ENCODE measurements at regions not wholly inside any gene's neighbourhood (a gene's known extent, or its start where the extent isn't known, plus 50 kb on each side); places are given as distances from the start of the nearest gene placed in this dataset.
"Not testable (repeated sequence)": the region's sequence is repeated elsewhere in the genome, so short reads cannot be mapped to it uniquely, and the experiment has no call there.

- intact Hi-C loops (cut with micrococcal nuclease): no loop called here
These were observed 58.6 kb upstream of the CNTNAP2 start for GRCh38 chr7:146057958-146058357.

- intact Hi-C loops (cut with micrococcal nuclease): no loop called here
These were observed 61.7 kb upstream of the CNTNAP2 start for GRCh38 chr7:146054909-146055308.

- intact Hi-C loops (cut with micrococcal nuclease): no loop called here
These were observed 63.1 kb upstream of the CNTNAP2 start for GRCh38 chr7:146053492-146053891.

- intact Hi-C loops (cut with micrococcal nuclease): not testable (repeated sequence)
These were observed 73.3 kb upstream of the CNTNAP2 start for GRCh38 chr7:146043310-146043709.

- intact Hi-C loops (cut with micrococcal nuclease): no loop called here
These were observed 88.3 kb upstream of the CNTNAP2 start for GRCh38 chr7:146028251-146028750.

GRCh38 chr7:146027243-146027642 lies 89.4 kb upstream of the CNTNAP2 start:
- intact Hi-C loops (cut with micrococcal nuclease): no loop called here

- intact Hi-C loops (cut with micrococcal nuclease): no loop called here
These were observed 93.8 kb upstream of the CNTNAP2 start for GRCh38 chr7:146022776-146023175.

- intact Hi-C loops (cut with micrococcal nuclease): not testable (repeated sequence)
These were observed 97.3 kb upstream of the CNTNAP2 start for GRCh38 chr7:146019041-146020004.

GRCh38 chr7:146017366-146017765 lies 99.2 kb upstream of the CNTNAP2 start:
- intact Hi-C loops (cut with micrococcal nuclease): not testable (repeated sequence)

GRCh38 chr7:146014154-146014553 lies 102.4 kb upstream of the CNTNAP2 start:
- intact Hi-C loops (cut with micrococcal nuclease): not testable (repeated sequence)

GRCh38 chr7:146008293-146008692 lies 108.3 kb upstream of the CNTNAP2 start:
- intact Hi-C loops (cut with micrococcal nuclease): no loop called here

- intact Hi-C loops (cut with micrococcal nuclease): no loop called here
These were observed 111.8 kb upstream of the CNTNAP2 start for GRCh38 chr7:146004805-146005204.

- intact Hi-C loops (cut with micrococcal nuclease): no loop called here
These were observed 114.0 kb upstream of the CNTNAP2 start for GRCh38 chr7:146002431-146003078.

- intact Hi-C loops (cut with micrococcal nuclease): no loop called here
These were observed 114.6 kb upstream of the CNTNAP2 start for GRCh38 chr7:146002008-146002407.

- intact Hi-C loops (cut with micrococcal nuclease): no loop called here
These were observed 115.7 kb upstream of the CNTNAP2 start for GRCh38 chr7:146000882-146001281.

- intact Hi-C loops (cut with micrococcal nuclease): no loop called here
These were observed 127.1 kb upstream of the CNTNAP2 start for GRCh38 chr7:145989469-145989868.

GRCh38 chr7:145986248-145986874 lies 130.2 kb upstream of the CNTNAP2 start:
- intact Hi-C loops (cut with micrococcal nuclease): no loop called here

- intact Hi-C loops (cut with micrococcal nuclease): no loop called here
These were observed 137.8 kb upstream of the CNTNAP2 start for GRCh38 chr7:145978769-145979168.

- intact Hi-C loops (cut with micrococcal nuclease): no loop called here
These were observed 156.6 kb upstream of the CNTNAP2 start for GRCh38 chr7:145959981-145960380.

- intact Hi-C loops (cut with micrococcal nuclease): no loop called here
These were observed 159.3 kb upstream of the CNTNAP2 start for GRCh38 chr7:145957160-145957890.

GRCh38 chr7:145951566-145951965 lies 165.0 kb upstream of the CNTNAP2 start:
- intact Hi-C loops (cut with micrococcal nuclease): no loop called here

Data from T-helper 1 cell treated with Interleukin-12 subunit alpha and Interleukin-12 subunit beta and Interleukin-4 antibody, amounts not matched to agents 30 ng/mL and 1 ng/mL, for 36 hours (primary cell).